ENCODE measurements at regions not wholly inside any gene's neighbourhood (a gene's known extent, or its start where the extent isn't known, plus 50 kb on each side); places are given as distances from the start of the nearest gene placed in this dataset.
"Not testable (repeated sequence)": the region's sequence is repeated elsewhere in the genome, so short reads cannot be mapped to it uniquely, and the experiment has no call there.

DNA sequence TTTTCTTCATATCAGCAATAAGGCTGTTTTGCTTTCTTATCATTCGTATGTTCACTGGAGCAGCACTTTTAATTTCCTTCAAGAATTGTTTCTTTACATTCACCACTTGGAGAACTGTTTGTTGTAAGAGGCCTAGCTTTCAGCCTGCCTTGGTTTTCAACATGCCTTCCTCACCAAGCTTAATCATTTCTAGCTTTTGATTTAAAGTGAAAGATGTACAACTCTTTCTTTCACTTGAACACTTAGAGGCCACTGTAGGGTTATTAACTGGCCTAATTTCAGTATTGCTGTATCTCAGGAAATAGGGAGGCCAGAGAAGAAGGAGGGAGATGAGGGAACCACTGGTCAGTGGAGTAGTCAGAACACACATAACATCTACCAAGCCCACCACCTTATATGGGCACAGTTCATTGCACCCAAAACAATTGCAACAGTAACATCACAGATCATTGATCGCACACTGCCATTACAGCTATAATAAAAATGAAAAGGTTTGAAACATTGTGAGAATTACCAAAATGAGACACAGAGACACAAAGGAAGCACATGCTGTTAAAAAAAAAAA is 181.4 kb upstream of the TUBA3C start:
- TF ChIP-seq, protein P1, sequence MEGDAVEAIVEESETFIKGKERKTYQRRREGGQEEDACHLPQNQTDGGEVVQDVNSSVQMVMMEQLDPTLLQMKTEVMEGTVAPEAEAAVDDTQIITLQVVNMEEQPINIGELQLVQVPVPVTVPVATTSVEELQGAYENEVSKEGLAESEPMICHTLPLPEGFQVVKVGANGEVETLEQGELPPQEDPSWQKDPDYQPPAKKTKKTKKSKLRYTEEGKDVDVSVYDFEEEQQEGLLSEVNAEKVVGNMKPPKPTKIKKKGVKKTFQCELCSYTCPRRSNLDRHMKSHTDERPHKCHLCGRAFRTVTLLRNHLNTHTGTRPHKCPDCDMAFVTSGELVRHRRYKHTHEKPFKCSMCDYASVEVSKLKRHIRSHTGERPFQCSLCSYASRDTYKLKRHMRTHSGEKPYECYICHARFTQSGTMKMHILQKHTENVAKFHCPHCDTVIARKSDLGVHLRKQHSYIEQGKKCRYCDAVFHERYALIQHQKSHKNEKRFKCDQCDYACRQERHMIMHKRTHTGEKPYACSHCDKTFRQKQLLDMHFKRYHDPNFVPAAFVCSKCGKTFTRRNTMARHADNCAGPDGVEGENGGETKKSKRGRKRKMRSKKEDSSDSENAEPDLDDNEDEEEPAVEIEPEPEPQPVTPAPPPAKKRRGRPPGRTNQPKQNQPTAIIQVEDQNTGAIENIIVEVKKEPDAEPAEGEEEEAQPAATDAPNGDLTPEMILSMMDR (IDR thresholded peaks at IDR 0.05): no peak
- H3K36me3 ChIP-seq (ENCODE audit: low read depth): no peaks in the 10 kb centered on the region
- H3K9me3 ChIP-seq: peaks cover 31% of the 10 kb centered on the region
- ATAC-seq: no peak
- H3K4me1 ChIP-seq (ENCODE audit: low read depth): no peaks in the 10 kb centered on the region
- H3K4me3 ChIP-seq: no peak overlapping the region
- DNase-seq: no peak
- intact Hi-C loops (cut with DNase I, micrococcal nuclease): no loop called here

DNA sequence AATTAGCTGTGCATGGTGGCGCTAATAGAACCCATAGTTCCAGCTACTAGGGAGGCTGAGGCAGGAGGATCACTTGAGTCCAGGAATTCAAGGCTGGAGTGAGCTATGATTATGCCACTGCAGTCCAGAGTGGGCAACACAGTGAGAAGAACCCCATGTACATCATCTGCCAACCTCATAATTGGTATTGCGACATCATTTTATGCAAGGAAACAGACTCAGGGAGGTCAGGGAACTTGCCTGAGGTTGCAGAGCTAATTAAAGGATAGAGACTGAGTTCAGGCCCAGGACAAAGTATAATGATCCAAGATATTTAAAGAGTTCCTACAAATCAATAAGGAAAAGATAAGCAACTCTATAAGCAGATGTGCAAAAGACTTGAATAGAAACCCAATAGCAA is 178.1 kb upstream of the TUBA3C start:
- ATAC-seq: not testable (repeated sequence)

DNA sequence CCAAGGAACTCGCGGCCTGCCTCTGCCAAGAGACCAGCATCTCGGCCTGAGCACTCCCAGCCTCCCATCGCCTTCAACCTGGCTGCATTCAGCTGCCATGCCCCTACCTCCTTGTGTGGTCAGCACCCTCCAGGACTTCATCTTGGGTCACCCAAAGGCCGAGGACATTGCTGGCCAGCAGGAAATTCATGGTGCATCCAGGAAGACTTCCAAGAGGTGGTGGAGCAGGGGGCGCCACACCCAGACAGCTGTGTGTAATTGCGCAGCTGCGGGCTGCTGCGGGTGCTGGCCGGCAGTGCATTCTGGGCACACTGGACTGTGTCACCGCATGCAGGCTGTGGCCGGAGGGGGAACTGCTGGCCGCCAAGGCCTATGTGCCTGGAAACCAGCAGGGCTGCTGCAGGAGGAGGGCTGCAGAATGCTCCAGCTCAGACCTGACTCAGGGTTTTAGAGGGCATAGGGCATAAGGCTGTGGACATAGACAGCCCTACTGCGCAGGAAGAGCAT is 164.3 kb upstream of the TUBA3C start:
- ATAC-seq: no peak
- TF ChIP-seq, protein P1 (IDR thresholded peaks at IDR 0.05): no peak
- Histone ChIP-seq H3K4me1 (ENCODE audit: low read depth) (no peaks in the 10 kb centered on the region), H3K36me3 (ENCODE audit: low read depth) (no peaks in the 10 kb centered on the region), H3K9me3 (peaks cover 14% of the 10 kb centered on the region), H3K4me3 (no peak overlapping the region)
- no peak for DNase-seq
- intact Hi-C loops (cut with DNase I, micrococcal nuclease): no loop called here

More for the DNA sequence above, 178.1 kb upstream of the TUBA3C start:
- DNase-seq; H3K4me3 ChIP-seq; H3K4me1 ChIP-seq (ENCODE audit: low read depth); intact Hi-C loops (cut with DNase I, micrococcal nuclease); H3K36me3 ChIP-seq (ENCODE audit: low read depth): not testable (repeated sequence)
- H3K9me3 ChIP-seq: peaks cover 37% of the 10 kb centered on the region

DNA sequence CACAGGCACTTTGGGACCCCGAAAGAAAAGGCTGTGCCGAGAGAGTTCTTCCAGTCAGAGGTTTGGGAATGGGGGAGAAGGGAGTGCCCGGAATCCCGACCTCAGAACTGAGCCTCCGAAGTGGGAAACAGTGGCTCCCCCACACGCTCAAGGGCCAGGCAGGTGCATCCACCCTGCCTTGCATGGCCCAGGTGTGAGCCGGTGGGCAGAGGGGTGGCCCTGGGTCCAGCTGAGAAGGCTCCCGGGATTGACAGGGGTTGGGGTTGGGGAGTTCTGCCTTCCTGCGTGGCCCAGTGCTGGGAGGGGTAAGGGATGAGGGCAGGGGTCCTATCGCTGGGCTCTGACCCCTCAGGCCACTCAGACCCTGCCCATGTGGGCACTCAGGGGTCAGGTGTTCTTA is 163.5 kb upstream of the TUBA3C start:
- H3K4me1 ChIP-seq (ENCODE audit: low read depth): no peaks in the 10 kb centered on the region
- TF ChIP-seq, protein P1 (IDR thresholded peaks at IDR 0.05): no peak
- no peak for ATAC-seq
- H3K36me3 ChIP-seq (ENCODE audit: low read depth): no peaks in the 10 kb centered on the region
- no peak for DNase-seq
- H3K9me3 ChIP-seq: peaks cover 14% of the 10 kb centered on the region
- intact Hi-C loops (cut with DNase I, micrococcal nuclease): no loop called here
- no peak overlapping the region for H3K4me3 ChIP-seq

DNA sequence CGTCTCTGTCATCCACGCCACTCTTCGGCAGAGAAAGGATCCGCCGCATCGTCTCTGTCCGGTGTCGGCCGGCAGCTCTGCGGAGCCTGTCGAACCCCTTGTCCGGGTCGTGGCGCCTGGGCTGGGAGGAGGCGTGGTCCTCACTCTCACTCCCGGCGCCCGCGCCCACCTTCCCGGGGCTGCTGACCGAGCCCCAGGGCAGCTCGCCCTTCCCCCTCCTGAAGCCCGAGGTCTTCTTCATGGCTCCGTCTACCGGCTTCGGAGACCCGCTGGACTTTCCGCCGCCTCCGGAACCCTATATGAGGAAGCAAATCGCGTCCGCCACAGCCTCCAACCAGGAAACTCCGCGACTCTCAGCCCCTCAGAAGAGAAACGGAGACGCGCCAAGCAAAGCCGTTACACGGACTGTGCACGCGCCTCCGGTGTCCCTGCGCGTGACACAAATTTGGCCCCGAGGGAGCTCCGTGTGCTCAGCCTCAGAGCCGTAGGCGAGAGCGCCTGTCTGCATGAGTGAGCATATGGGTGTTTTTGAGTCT is 163.0 kb upstream of the TUBA3C start:
- peaks cover 14% of the 10 kb centered on the region for H3K9me3 ChIP-seq
- intact Hi-C loops (cut with DNase I, micrococcal nuclease); ATAC-seq; H3K4me1 ChIP-seq (ENCODE audit: low read depth); H3K4me3 ChIP-seq; H3K36me3 ChIP-seq (ENCODE audit: low read depth): not testable (repeated sequence)
- DNase-seq: peak in 1 of 3 donors; percentile 1

DNA sequence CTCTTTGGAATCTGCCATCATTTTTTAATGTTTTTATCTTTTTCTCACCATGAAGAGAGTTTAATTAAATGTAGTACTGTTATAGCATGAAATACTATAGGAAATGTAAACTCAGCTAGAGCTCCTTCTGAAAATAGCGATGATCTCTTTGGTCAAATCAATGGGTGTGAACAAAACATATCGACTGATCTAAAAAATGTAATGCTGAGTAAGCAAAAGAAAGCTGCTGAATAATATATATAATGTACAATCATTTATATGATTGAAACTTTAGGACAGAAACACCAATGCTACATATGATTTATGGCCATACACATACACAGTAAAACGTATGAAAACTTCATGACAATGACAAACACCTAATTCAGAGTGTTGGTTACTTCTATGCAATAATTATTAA is 150.8 kb upstream of the TUBA3C start:
- intact Hi-C loops (cut with DNase I, micrococcal nuclease): no loop called here
- no peak overlapping the region for H3K4me3 ChIP-seq
- TF ChIP-seq, protein P1 (IDR thresholded peaks at IDR 0.05): no peak
- no peak for ATAC-seq
- H3K9me3 ChIP-seq: peaks cover 12% of the 10 kb centered on the region
- H3K4me1 ChIP-seq (ENCODE audit: low read depth): no peaks in the 10 kb centered on the region
- no peaks in the 10 kb centered on the region for H3K36me3 ChIP-seq (ENCODE audit: low read depth)
- no peak for DNase-seq
